Calu3 (cell line): ENCODE measurements at regions not wholly inside any gene's neighbourhood (a gene's known extent, or its start where the extent isn't known, plus 50 kb on each side); places are given as distances from the start of the nearest gene placed in this dataset.
"Not testable (repeated sequence)": the region's sequence is repeated elsewhere in the genome, so short reads cannot be mapped to it uniquely, and the experiment has no call there.

Experiments used
- BruUV-seq: library from RNA; stranded (reverse); fragments of 400-500 nt; replicated peaks from 2 replicates; lab custom pipeline; 2021; lab: Mats Ljungman, UMichigan
- CTCF ChIA-PET: fragments of 300-600 bp; sonication (Branson Sonifier 250); formaldehyde crosslinking; loops from one replicate; lab custom pipeline; 2022; ENCODE audit warnings: antibody characterized with exemption; lab: Charles Lee
- DNase-seq: peaks from one replicate; pipeline ENCODE4 v3.0.0; 2022
- H3K27ac Mint-ChIP-seq: one replicate; pipeline ENCODE4 v1.8.0; 2022; ENCODE audit warnings: mixed read lengths; ENCODE audit not compliant: unreplicated experiment
- H3K27me3 Mint-ChIP-seq: one replicate; pipeline ENCODE4 v1.8.0; 2022; ENCODE audit warnings: mixed read lengths; ENCODE audit not compliant: unreplicated experiment
- H3K36me3 Mint-ChIP-seq: one replicate; pipeline ENCODE4 v1.8.0; 2022; ENCODE audit warnings: mild to moderate bottlenecking, moderate library complexity, mixed read lengths; ENCODE audit not compliant: insufficient read depth, unreplicated experiment
- H3K4me1 Mint-ChIP-seq: one replicate; pipeline ENCODE4 v1.8.0; 2022; ENCODE audit warnings: mild to moderate bottlenecking, low read depth, mixed read lengths; ENCODE audit not compliant: unreplicated experiment
- H3K4me3 Mint-ChIP-seq: one replicate; pipeline ENCODE4 v1.8.0; 2022; ENCODE audit warnings: mild to moderate bottlenecking, low read depth, moderate library complexity, mixed read lengths; ENCODE audit not compliant: unreplicated experiment
- H3K9me3 Mint-ChIP-seq: one replicate; pipeline ENCODE4 v1.8.0; 2022; ENCODE audit warnings: low read depth, mixed read lengths; ENCODE audit not compliant: unreplicated experiment
- CTCF ChIP-seq: fragments of 200-600 bp; IDR thresholded peaks from one replicate; pipeline ENCODE4 v1.8.0; 2022; ENCODE audit warnings: antibody characterized with exemption; ENCODE audit not compliant: unreplicated experiment
- intact Hi-C: fragments of 100-400 bp; cut with micrococcal nuclease; formaldehyde crosslinking; loops from one replicate; pipeline ENCODE4 v1.10.0; 2022; ENCODE audit not compliant: unreplicated experiment

- peaks cover 22% of the 10 kb centered on the region for H3K4me1 Mint-ChIP-seq
- no peaks in the 10 kb centered on the region for H3K27me3 Mint-ChIP-seq
- no TSS peak for BruUV-seq
- H3K4me3 Mint-ChIP-seq, result no peak overlapping the region
- H3K27ac Mint-ChIP-seq, result no peak overlapping the region
- H3K9me3 Mint-ChIP-seq, result no peaks in the 10 kb centered on the region
- CTCF ChIA-PET, result interaction anchor here (0.6 kb wide), 1 partner anchor 29 kb away, joined by 4 read pairs; no protein-coding TSS in a partner anchor
- TF ChIP-seq CTCF, result no peak
- intact Hi-C loops, result loop anchor here (5.0 kb wide), 1 partner anchor 131 kb away; no protein-coding TSS in a partner anchor
- DNase-seq, result peak; percentile 51
- H3K36me3 Mint-ChIP-seq, result peaks cover 7% of the 10 kb centered on the region
Observed at GRCh38 chr5:57366744-57367143, 115.9 kb downstream of the ACTBL2 start.

GRCh38 chr5:57362951-57363350 is 119.7 kb downstream of the ACTBL2 start:
- Mint-ChIP-seq H3K4me1 (peaks cover 14% of the 10 kb centered on the region), H3K27ac (no peak overlapping the region), H3K27me3 (no peaks in the 10 kb centered on the region), H3K36me3 (no peaks in the 10 kb centered on the region), H3K9me3 (no peaks in the 10 kb centered on the region), H3K4me3 (no peak overlapping the region)
- intact Hi-C loops, result no loop called here
- CTCF ChIA-PET, result no interaction called here
- TF ChIP-seq CTCF, result no peak
- BruUV-seq, result no TSS peak
- DNase-seq, result no peak

GRCh38 chr5:57360871-57361270 is 121.7 kb downstream of the ACTBL2 start:
- no peaks in the 10 kb centered on the region for H3K36me3 Mint-ChIP-seq
- H3K9me3 Mint-ChIP-seq, result no peaks in the 10 kb centered on the region
- H3K4me3 Mint-ChIP-seq, result no peak overlapping the region
- DNase-seq, result no peak
- no peaks in the 10 kb centered on the region for H3K27me3 Mint-ChIP-seq
- no peak overlapping the region for H3K27ac Mint-ChIP-seq
- peaks cover 14% of the 10 kb centered on the region for H3K4me1 Mint-ChIP-seq
- CTCF ChIA-PET, result interaction anchor here (1.2 kb wide), 1 partner anchor 9 kb away, joined by 3 read pairs; no protein-coding TSS in a partner anchor
- intact Hi-C loops, result no loop called here
- TF ChIP-seq CTCF, result no peak
- BruUV-seq, result no TSS peak

GRCh38 chr5:57358796-57359592 is 123.6 kb downstream of the ACTBL2 start:
- H3K27ac Mint-ChIP-seq, result no peak overlapping the region
- H3K4me3 Mint-ChIP-seq, result no peak overlapping the region
- peaks cover 6% of the 10 kb centered on the region for H3K4me1 Mint-ChIP-seq
- no peaks in the 10 kb centered on the region for H3K27me3 Mint-ChIP-seq
- CTCF ChIA-PET, result interaction anchor here (0.6 kb wide), 1 partner anchor 19 kb away, joined by 7 read pairs; no protein-coding TSS in a partner anchor
- H3K36me3 Mint-ChIP-seq, result no peaks in the 10 kb centered on the region
- intact Hi-C loops, result no loop called here
- no peak for DNase-seq
- no peak for TF ChIP-seq CTCF
- H3K9me3 Mint-ChIP-seq, result no peaks in the 10 kb centered on the region
- no TSS peak for BruUV-seq

GRCh38 chr5:57356850-57357249 is 125.8 kb downstream of the ACTBL2 start:
- CTCF ChIA-PET, H3K4me1 Mint-ChIP-seq, H3K36me3 Mint-ChIP-seq, BruUV-seq, H3K27me3 Mint-ChIP-seq, H3K4me3 Mint-ChIP-seq, intact Hi-C loops, H3K27ac Mint-ChIP-seq, DNase-seq, H3K9me3 Mint-ChIP-seq: not testable (repeated sequence)
